ENCODE measurements at regions not wholly inside any gene's neighbourhood (a gene's known extent, or its start where the extent isn't known, plus 50 kb on each side); places are given as distances from the start of the nearest gene placed in this dataset.
"Not testable (repeated sequence)": the region's sequence is repeated elsewhere in the genome, so short reads cannot be mapped to it uniquely, and the experiment has no call there.

DNA sequence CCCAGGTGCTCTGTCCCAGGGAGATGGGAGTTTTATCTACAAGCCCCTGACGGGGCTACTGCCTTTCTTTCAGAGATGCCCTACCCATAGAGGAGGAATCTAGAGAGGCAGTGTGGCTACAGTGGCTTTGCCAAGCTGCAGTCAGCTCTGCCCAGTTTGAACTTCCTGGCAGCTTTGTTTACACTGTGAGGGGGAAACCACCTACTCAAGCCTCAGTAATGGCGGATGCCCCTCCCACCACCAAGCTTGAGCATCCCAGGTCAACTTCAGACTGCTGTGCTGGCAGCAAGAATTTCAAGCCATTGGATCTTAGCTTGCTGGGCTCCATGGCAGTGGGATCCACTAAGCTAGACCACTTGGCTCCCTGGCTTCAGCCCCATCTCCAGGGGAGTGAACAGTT lies 53.1 kb upstream of the TMEM252 start:
- DNase-seq (ENCODE audit: low read depth in 2 of 2) = not testable (repeated sequence)

- DNase-seq (ENCODE audit: low read depth in 2 of 2) = no peak
These were observed 55.2 kb upstream of the TMEM252 start for GRCh38 chr9:68595868-68596267.

GRCh38 chr9:68597362-68597997 lies 56.8 kb upstream of the TMEM252 start:
- DNase-seq (ENCODE audit: low read depth in 2 of 2) = no peak

DNA sequence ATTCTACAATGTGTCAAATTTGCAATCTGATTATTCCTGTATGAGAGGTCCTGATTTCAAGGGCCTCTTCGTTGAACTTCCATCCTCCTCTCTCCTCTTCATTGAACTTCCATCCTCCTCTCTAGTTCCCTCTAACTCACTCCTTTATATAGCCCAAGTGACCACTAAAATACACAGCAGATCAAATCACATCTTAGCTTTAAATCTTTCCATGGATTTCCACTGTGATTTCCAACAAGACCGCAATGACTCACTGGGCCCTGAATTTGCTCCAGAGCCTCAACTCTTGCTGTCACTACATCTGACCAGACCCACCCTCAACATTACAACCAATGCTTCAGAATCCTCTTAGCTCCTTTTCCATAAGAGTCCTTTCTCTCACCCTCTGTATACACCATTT lies 59.1 kb upstream of the TMEM252 start:
- DNase-seq (ENCODE audit: low read depth in 2 of 2) = no peak

DNA sequence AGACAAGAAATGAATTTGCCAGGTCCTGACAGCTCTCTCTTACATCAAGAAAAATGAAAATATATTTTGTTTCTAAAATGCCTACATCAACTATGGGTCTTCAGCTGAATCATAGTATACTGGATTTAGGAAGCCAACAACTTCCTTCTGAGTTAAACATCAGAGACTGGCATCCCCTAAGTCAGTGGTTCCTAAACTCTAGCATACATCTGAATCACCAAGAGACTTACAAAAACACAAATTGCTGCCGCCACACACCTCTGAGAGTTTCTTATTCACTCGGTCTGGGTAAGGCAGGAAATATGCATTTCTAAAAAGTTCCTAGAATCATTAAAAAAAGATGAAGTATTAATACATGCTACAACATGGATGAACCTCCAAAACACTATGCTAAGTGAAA lies 60.4 kb upstream of the TMEM252 start:
- DNase-seq (ENCODE audit: low read depth in 2 of 2) = no peak

- no peak for DNase-seq (ENCODE audit: low read depth in 2 of 2)
These were observed 62.7 kb upstream of the TMEM252 start for GRCh38 chr9:68603371-68603770.

- no peak for DNase-seq (ENCODE audit: low read depth in 2 of 2)
These were observed 68.1 kb upstream of the TMEM252 start for GRCh38 chr9:68608763-68609162.

- DNase-seq (ENCODE audit: low read depth in 2 of 2) = no peak
These were observed 69.3 kb upstream of the TMEM252 start for GRCh38 chr9:68609901-68610415.

DNA sequence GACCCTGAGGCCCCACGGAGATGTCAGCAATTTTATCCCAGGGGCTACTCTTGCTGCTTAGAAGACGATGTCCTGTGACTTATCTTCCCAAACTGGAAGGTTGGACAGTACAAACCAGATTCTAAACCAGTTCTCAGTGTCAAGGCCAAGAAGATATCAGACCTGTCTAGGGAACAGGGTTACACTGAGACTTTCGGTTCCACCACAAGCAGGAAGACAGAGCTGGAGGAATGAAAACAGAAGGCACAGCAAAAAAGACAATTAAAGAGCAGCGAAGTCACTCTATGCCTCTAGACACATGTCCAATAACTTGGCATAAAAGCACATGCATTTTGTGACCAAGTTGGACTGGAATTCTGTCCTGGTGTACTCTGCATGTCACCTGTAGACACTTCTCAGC lies 73.4 kb upstream of the TMEM252 start:
- no peak for DNase-seq (ENCODE audit: low read depth in 2 of 2)

- not testable (repeated sequence) for DNase-seq (ENCODE audit: low read depth in 2 of 2)
These were observed 76.3 kb upstream of the TMEM252 start for GRCh38 chr9:68617011-68617410.

DNA sequence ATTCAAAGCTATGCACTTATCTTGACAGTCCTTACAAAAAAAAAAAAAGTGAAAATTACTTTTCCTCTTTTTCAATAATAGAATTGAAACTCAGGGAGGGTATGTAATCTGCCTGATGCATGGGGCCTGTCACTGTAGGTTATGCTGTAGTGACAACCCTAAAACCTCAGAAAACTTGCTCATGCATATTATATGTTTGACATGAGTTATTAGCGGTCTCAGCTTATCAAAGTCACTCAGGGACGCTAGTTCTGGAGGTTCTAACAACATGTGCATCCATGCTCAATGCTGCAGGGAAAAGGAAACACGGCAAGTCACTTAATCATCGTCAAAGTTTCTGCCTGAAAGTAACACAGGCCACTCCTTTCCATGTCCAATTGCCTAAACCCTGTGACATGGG lies 78.4 kb upstream of the TMEM252 start:
- DNase-seq (ENCODE audit: low read depth in 2 of 2) = no peak

DNA sequence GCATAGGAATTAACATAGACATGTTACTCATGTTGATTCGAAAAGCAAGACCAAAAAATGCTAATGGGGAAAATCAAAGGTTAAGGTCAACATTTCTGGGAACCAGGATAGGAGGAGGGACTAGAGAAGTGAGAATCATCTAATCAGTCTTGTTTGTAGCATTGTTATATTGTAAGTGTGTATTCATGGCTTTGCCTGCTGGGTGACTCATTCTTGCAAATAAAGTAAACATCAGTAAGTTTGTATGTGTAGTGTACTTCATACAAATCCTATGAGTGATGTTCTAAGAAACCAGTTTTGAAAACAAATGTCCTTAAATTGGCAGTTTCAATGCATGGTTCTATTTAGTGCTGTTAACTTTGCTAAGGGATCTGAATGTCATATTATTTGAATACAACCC lies 79.0 kb upstream of the TMEM252 start:
- no peak for DNase-seq (ENCODE audit: low read depth in 2 of 2)

DNA sequence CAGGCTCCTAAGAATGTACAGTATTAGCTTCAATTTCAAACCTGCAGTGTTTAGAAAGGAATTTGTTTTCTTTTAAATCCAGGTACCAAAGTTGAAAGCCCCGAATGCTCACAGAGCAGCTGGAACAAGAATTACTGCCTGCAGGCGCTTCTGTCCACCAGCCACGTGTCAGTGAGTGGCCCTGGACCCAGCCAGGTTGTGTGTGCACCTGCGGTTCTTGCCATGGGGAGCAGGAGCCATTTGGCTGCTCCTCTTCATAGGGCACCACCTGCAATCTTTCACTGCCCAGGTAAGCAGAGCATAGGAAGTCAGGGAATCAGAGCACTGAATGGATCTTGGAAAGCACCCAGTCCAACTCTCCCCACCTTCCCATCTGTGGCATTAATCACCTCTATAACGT lies 79.5 kb upstream of the PIP5K1B start:
- DNase-seq (ENCODE audit: low read depth in 2 of 2) = no peak

GRCh38 chr9:68626526-68626925 lies 78.5 kb upstream of the PIP5K1B start:
- no peak for DNase-seq (ENCODE audit: low read depth in 2 of 2)

GRCh38 chr9:68627104-68627503 lies 77.9 kb upstream of the PIP5K1B start:
- no peak for DNase-seq (ENCODE audit: low read depth in 2 of 2)

DNA sequence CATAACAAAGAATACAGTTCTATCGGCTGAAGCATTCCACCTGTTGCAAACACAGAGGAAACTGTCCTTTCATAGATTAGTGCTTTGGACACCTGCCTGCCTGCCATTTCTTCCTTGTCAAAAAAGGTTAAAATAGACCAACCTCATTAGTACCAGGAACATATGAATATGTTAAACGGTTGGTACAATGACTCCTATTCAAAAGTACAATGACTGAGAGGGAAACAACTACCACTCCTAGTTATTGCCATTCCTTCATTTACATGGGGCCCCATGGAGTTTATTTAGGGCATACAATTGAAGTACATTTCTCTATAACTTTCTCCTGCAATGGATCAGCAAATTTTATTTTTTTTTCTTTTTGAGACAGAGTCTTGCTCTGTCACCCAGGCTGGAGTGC lies 77.4 kb upstream of the PIP5K1B start:
- DNase-seq (ENCODE audit: low read depth in 2 of 2) = no peak

GRCh38 chr9:68629042-68629441 lies 76.0 kb upstream of the PIP5K1B start:
- no peak for DNase-seq (ENCODE audit: low read depth in 2 of 2)

- DNase-seq (ENCODE audit: low read depth in 2 of 2) = no peak
These were observed 73.2 kb upstream of the PIP5K1B start for GRCh38 chr9:68631811-68632210.

GRCh38 chr9:68637020-68637419 lies 68.0 kb upstream of the PIP5K1B start:
- DNase-seq (ENCODE audit: low read depth in 2 of 2) = no peak

DNA sequence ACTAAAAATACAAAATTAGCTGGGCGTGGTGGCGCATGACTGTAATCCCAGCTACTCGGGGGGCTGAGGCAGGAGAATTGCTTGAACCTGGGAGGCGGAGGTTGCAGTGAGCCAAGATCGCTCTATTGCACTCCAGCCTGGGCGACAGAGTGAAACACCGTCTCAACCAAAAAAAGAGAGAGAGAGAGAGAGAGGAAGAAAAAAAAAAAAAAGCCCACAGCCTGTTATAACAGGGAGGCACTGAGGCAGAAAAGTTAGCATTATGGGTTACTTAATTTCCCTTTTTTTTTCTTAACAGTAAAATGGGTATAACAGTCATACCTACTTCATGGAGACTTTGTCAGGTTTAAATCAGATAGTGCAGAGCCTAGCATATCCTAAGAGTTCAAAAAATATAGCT lies 65.8 kb upstream of the PIP5K1B start:
- not testable (repeated sequence) for DNase-seq (ENCODE audit: low read depth in 2 of 2)

- no peak for DNase-seq (ENCODE audit: low read depth in 2 of 2)
These were observed 64.5 kb upstream of the PIP5K1B start for GRCh38 chr9:68640421-68641089.

GRCh38 chr9:68643901-68644809 lies 60.9 kb upstream of the PIP5K1B start:
- DNase-seq (ENCODE audit: low read depth in 2 of 2) = no peak

- DNase-seq (ENCODE audit: low read depth in 2 of 2) = no peak
These were observed 60.2 kb upstream of the PIP5K1B start for GRCh38 chr9:68644831-68645230.
